ENCODE measurements at regions not wholly inside any gene's neighbourhood (a gene's known extent, or its start where the extent isn't known, plus 50 kb on each side); places are given as distances from the start of the nearest gene placed in this dataset.

DNA sequence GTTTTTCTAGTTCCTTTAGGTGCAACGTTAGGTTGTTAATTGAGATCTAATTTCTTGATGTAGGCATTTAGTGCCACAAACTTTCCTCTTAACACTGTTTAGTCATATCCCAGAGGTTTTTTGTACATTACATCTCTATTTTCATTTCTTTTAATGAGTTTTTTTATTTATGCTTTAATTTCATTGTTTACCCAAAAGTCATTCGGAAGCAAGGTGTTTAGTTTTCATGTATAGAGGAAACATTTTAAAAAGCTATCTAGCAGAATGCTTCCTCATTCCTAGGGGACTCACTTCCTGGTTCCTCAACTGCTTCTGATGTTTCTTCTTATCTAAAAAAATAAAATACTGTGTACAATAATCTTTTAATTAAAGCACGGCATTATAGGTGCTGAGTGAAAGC, 307.2 kb upstream of the CAMK1G start:
- TF ChIP-seq, protein P1, sequence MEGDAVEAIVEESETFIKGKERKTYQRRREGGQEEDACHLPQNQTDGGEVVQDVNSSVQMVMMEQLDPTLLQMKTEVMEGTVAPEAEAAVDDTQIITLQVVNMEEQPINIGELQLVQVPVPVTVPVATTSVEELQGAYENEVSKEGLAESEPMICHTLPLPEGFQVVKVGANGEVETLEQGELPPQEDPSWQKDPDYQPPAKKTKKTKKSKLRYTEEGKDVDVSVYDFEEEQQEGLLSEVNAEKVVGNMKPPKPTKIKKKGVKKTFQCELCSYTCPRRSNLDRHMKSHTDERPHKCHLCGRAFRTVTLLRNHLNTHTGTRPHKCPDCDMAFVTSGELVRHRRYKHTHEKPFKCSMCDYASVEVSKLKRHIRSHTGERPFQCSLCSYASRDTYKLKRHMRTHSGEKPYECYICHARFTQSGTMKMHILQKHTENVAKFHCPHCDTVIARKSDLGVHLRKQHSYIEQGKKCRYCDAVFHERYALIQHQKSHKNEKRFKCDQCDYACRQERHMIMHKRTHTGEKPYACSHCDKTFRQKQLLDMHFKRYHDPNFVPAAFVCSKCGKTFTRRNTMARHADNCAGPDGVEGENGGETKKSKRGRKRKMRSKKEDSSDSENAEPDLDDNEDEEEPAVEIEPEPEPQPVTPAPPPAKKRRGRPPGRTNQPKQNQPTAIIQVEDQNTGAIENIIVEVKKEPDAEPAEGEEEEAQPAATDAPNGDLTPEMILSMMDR (IDR thresholded peaks at IDR 0.05), result no peak
- no peak for TF ChIP-seq ZFX (IDR thresholded peaks at IDR 0.05; ENCODE audit: borderline replicate concordance)
